Thyroid gland (tissue), 4 donors: ENCODE measurements at regions not wholly inside any gene's neighbourhood (a gene's known extent, or its start where the extent isn't known, plus 50 kb on each side); places are given as distances from the start of the nearest gene placed in this dataset.

Source experiments
- DNase-seq, 2 donors: peaks; one replicate each; pipeline ENCODE4 v3.0.0-alpha.2; 2019
- H3K27ac ChIP-seq, 3 donors: fragments of 200-600 bp; sonication (generic); 1 replicate in 2 of 3; 2 replicates in 1 of 3; pipeline ENCODE4 v1.5.1; 2016 to 2019; ENCODE audit warnings: mild to moderate bottlenecking in 1 of 3, moderate library complexity in 1 of 3
- H3K27me3 ChIP-seq: fragments of 200-600 bp; sonication (generic); one replicate; pipeline ENCODE4 v1.5.1; 2019
- H3K36me3 ChIP-seq, 2 donors: fragments of 200-600 bp; sonication (generic); one replicate each; pipeline ENCODE4 v1.5.1; 2016 to 2019
- H3K4me1 ChIP-seq, 2 donors: fragments of 200-600 bp; sonication (generic); one replicate each; pipeline ENCODE4 v1.5.1; 2017 to 2019
- H3K4me3 ChIP-seq, 3 donors: fragments of 200-600 bp; sonication (generic); replicated peaks in 1 of 3; 1 replicate in 2 of 3; 2 replicates in 1 of 3; pipeline ENCODE4 v1.5.1; 2016; ENCODE audit warnings: mild to moderate bottlenecking in 1 of 3
- H3K9me3 ChIP-seq: fragments of 200-600 bp; sonication (generic); one replicate; pipeline ENCODE4 v1.5.1; 2017
- CTCF ChIP-seq, 6 experiments: fragments of 200-600 bp in 3 of 6; fragments of 450-650 bp in 3 of 6; sonication (generic) in 3 of 6; IDR thresholded peaks; one replicate each; pipeline ENCODE4 v1.5.1; 2016 to 2019; ENCODE audit warnings: antibody characterized with exemption in 6 of 6, mild to moderate bottlenecking in 2 of 6, inconsistent platforms in 1 of 6, moderate library complexity in 1 of 6
- POLR2A ChIP-seq, 2 donors: fragments of 450-650 bp; IDR thresholded peaks; one replicate each; pipeline ENCODE4 v1.6.1; 2017; ENCODE audit warnings: antibody characterized with exemption in 2 of 2, mild to moderate bottlenecking in 2 of 2, moderate library complexity in 1 of 2
- WGBS, 2 donors: methylation state at CpG; one replicate each; pipeline ENCODE4 v1.1.5; 2017; 5-methylcytosine and 5-hydroxymethylcytosine counted together
- intact Hi-C: fragments of 100-400 bp; cut with DNase I; formaldehyde crosslinking; loops from one replicate; pipeline ENCODE4 v1.15.1; 2023

GRCh38 chr9:81361296-81361695 is 328.1 kb downstream of the TLE1 start:
- WGBS, 2 donors: 83 to 84% methylated on average over 2 of the region's 2 CpGs
- no peaks in the 10 kb centered on the region for H3K27me3 ChIP-seq
- intact Hi-C loops: no loop called here

GRCh38 chr9:81351166-81351565 is 338.2 kb downstream of the TLE1 start:
- intact Hi-C loops: no loop called here
- Histone ChIP-seq H3K9me3 (no peaks in the 10 kb centered on the region), H3K4me1 (no peaks in the 10 kb centered on the region), H3K36me3 (no peaks in the 10 kb centered on the region), H3K27me3 (no peaks in the 10 kb centered on the region), H3K4me3 (no peak overlapping the region), H3K27ac (no peak overlapping the region)
- DNase-seq: no peak
- WGBS, 2 donors: 88% methylated on average over 2 of the region's 2 CpGs
- TF ChIP-seq POLR2A (IDR thresholded peaks at IDR 0.05) (no peak), CTCF (IDR thresholded peaks at IDR 0.05) (no peak)

More at GRCh38 chr9:81361296-81361695, 328.1 kb downstream of the TLE1 start:
- Histone ChIP-seq H3K27ac (no peak overlapping the region), H3K4me1 (no peaks in the 10 kb centered on the region), H3K4me3 (no peak overlapping the region), H3K9me3 (no peaks in the 10 kb centered on the region), H3K36me3 (no peaks in the 10 kb centered on the region)
- TF ChIP-seq POLR2A (IDR thresholded peaks at IDR 0.05): no peak
- no peak for TF ChIP-seq CTCF (IDR thresholded peaks at IDR 0.05)
- DNase-seq: no peak

GRCh38 chr9:81344366-81344765 is 345.0 kb downstream of the TLE1 start:
- 86 to 96% methylated on average over 3 of the region's 3 CpGs for WGBS, 2 donors
- Histone ChIP-seq H3K9me3 (no peaks in the 10 kb centered on the region), H3K4me1 (no peaks in the 10 kb centered on the region), H3K27me3 (no peaks in the 10 kb centered on the region), H3K4me3 (no peak overlapping the region), H3K36me3 (no peaks in the 10 kb centered on the region), H3K27ac (no peak overlapping the region)
- no peak for TF ChIP-seq POLR2A (IDR thresholded peaks at IDR 0.05)
- TF ChIP-seq CTCF (IDR thresholded peaks at IDR 0.05): no peak
- DNase-seq: no peak
- intact Hi-C loops: no loop called here

GRCh38 chr9:81335879-81336421 is 353.4 kb downstream of the TLE1 start:
- no peak overlapping the region for H3K4me3 ChIP-seq
- 81 to 82% methylated on average over 3 of the region's 3 CpGs for WGBS, 2 donors

GRCh38 chr9:81321551-81321950 is 367.8 kb downstream of the TLE1 start:
- no peaks in the 10 kb centered on the region for H3K36me3 ChIP-seq
- no peaks in the 10 kb centered on the region for H3K9me3 ChIP-seq
- H3K4me3 ChIP-seq: no peak overlapping the region
- 85% methylated on average over 3 of the region's 3 CpGs for WGBS, 2 donors
- no peak overlapping the region for H3K27ac ChIP-seq
- TF ChIP-seq POLR2A (IDR thresholded peaks at IDR 0.05): no peak
- TF ChIP-seq CTCF (IDR thresholded peaks at IDR 0.05): no peak
- intact Hi-C loops: no loop called here
- H3K4me1 ChIP-seq: no peaks in the 10 kb centered on the region
- no peak for DNase-seq
- no peaks in the 10 kb centered on the region for H3K27me3 ChIP-seq

More at GRCh38 chr9:81335879-81336421, 353.4 kb downstream of the TLE1 start:
- DNase-seq: no peak
- Histone ChIP-seq H3K4me1 (no peaks in the 10 kb centered on the region), H3K27ac (no peak overlapping the region), H3K36me3 (no peaks in the 10 kb centered on the region), H3K27me3 (no peaks in the 10 kb centered on the region), H3K9me3 (no peaks in the 10 kb centered on the region)
- intact Hi-C loops: no loop called here
- TF ChIP-seq CTCF (IDR thresholded peaks at IDR 0.05) (no peak), POLR2A (IDR thresholded peaks at IDR 0.05) (no peak)
